ENCODE measurements at regions not wholly inside any gene's neighbourhood (a gene's known extent, or its start where the extent isn't known, plus 50 kb on each side); places are given as distances from the start of the nearest gene placed in this dataset.

- TF ChIP-seq, protein P1, sequence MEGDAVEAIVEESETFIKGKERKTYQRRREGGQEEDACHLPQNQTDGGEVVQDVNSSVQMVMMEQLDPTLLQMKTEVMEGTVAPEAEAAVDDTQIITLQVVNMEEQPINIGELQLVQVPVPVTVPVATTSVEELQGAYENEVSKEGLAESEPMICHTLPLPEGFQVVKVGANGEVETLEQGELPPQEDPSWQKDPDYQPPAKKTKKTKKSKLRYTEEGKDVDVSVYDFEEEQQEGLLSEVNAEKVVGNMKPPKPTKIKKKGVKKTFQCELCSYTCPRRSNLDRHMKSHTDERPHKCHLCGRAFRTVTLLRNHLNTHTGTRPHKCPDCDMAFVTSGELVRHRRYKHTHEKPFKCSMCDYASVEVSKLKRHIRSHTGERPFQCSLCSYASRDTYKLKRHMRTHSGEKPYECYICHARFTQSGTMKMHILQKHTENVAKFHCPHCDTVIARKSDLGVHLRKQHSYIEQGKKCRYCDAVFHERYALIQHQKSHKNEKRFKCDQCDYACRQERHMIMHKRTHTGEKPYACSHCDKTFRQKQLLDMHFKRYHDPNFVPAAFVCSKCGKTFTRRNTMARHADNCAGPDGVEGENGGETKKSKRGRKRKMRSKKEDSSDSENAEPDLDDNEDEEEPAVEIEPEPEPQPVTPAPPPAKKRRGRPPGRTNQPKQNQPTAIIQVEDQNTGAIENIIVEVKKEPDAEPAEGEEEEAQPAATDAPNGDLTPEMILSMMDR (IDR thresholded peaks at IDR 0.05), result no peak
- no peak for TF ChIP-seq EP300 (IDR thresholded peaks at IDR 0.05)
- TF ChIP-seq POLR2AphosphoS5 (IDR thresholded peaks at IDR 0.05), result no peak
- no peak for TF ChIP-seq POLR2A (IDR thresholded peaks at IDR 0.05)
Observed at GRCh38 chr3:168342946-168343850, 247.5 kb upstream of the GOLIM4 start.

Measured in suprapubic skin (tissue), 4 donors.